ENCODE measurements at regions not wholly inside any gene's neighbourhood (a gene's known extent, or its start where the extent isn't known, plus 50 kb on each side); places are given as distances from the start of the nearest gene placed in this dataset.

- Histone ChIP-seq H3K4me1 (replicated peaks in 1 of 2) (peaks cover 0 to 17% of the 10 kb centered on the region in 2 donors), H3K36me3 (replicated peaks in 1 of 2) (no peaks in the 10 kb centered on the region), H3K27me3 (no peaks in the 10 kb centered on the region), H3K27ac (no peak overlapping the region), H3K4me3 (no peak overlapping the region), H3K9me3 (replicated peaks in 1 of 3) (no peaks in the 10 kb centered on the region)
- TF ChIP-seq, protein P1, sequence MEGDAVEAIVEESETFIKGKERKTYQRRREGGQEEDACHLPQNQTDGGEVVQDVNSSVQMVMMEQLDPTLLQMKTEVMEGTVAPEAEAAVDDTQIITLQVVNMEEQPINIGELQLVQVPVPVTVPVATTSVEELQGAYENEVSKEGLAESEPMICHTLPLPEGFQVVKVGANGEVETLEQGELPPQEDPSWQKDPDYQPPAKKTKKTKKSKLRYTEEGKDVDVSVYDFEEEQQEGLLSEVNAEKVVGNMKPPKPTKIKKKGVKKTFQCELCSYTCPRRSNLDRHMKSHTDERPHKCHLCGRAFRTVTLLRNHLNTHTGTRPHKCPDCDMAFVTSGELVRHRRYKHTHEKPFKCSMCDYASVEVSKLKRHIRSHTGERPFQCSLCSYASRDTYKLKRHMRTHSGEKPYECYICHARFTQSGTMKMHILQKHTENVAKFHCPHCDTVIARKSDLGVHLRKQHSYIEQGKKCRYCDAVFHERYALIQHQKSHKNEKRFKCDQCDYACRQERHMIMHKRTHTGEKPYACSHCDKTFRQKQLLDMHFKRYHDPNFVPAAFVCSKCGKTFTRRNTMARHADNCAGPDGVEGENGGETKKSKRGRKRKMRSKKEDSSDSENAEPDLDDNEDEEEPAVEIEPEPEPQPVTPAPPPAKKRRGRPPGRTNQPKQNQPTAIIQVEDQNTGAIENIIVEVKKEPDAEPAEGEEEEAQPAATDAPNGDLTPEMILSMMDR (IDR thresholded peaks at IDR 0.05), result no peak
- no peak for TF ChIP-seq POLR2A (IDR thresholded peaks at IDR 0.05)
- WGBS, 4 donors, result 57 to 62% (median 58%) methylated on average over 11 of the region's 11 CpGs
- intact Hi-C loops (cut with DNase I), result no loop called here
- DNase-seq, result peak in 6 of 7 donors; percentile 23 to 69 (median 48)
Measured at GRCh38 chr7:22569586-22570321, 69.8 kb upstream of the STEAP1B start.

- no peaks in the 10 kb centered on the region for H3K9me3 ChIP-seq (replicated peaks in 1 of 3)
- WGBS, 4 donors, result 80 to 85% (median 83%) methylated on average over 4 of the region's 4 CpGs
- no peaks in the 10 kb centered on the region for H3K27me3 ChIP-seq
- H3K4me1 ChIP-seq (replicated peaks in 1 of 2), result peaks cover 2 to 22% of the 10 kb centered on the region in 2 donors
- H3K36me3 ChIP-seq (replicated peaks in 1 of 2), result no peaks in the 10 kb centered on the region
- H3K4me3 ChIP-seq, result no peak overlapping the region
- no peak overlapping the region for H3K27ac ChIP-seq
- DNase-seq, result no peak
- intact Hi-C loops (cut with DNase I), result no loop called here
- TF ChIP-seq, protein P1 (IDR thresholded peaks at IDR 0.05), result no peak
- TF ChIP-seq POLR2A (IDR thresholded peaks at IDR 0.05), result no peak
Measured at GRCh38 chr7:22566592-22566991, 66.6 kb upstream of the STEAP1B start.

- H3K27me3 ChIP-seq, result no peaks in the 10 kb centered on the region
- intact Hi-C loops (cut with DNase I), result no loop called here
Measured at GRCh38 chr7:22566176-22566575, 66.2 kb upstream of the STEAP1B start.

GRCh38 chr7:22565315-22565811 lies 65.4 kb upstream of the STEAP1B start:
- 53 to 73% (median 59%) methylated on average over 1 of the region's 1 CpG for WGBS, 4 donors
- H3K27me3 ChIP-seq, result no peaks in the 10 kb centered on the region
- TF ChIP-seq POLR2A (IDR thresholded peaks at IDR 0.05), result no peak
- TF ChIP-seq, protein P1 (IDR thresholded peaks at IDR 0.05), result no peak
- intact Hi-C loops (cut with DNase I), result no loop called here
- peak overlapping the region in 1 of 5 donors; percentile 50 for H3K27ac ChIP-seq
- no peaks in the 10 kb centered on the region for H3K36me3 ChIP-seq (replicated peaks in 1 of 2)
- no peaks in the 10 kb centered on the region for H3K9me3 ChIP-seq (replicated peaks in 1 of 3)
- no peak overlapping the region for H3K4me3 ChIP-seq
- peaks cover 4 to 30% of the 10 kb centered on the region in 2 donors for H3K4me1 ChIP-seq (replicated peaks in 1 of 2)
- DNase-seq, result no peak

More at GRCh38 chr7:22566176-22566575, 66.2 kb upstream of the STEAP1B start:
- DNase-seq, result no peak
- H3K9me3 ChIP-seq (replicated peaks in 1 of 3), result no peaks in the 10 kb centered on the region
- H3K4me3 ChIP-seq, result no peak overlapping the region
- no peaks in the 10 kb centered on the region for H3K36me3 ChIP-seq (replicated peaks in 1 of 2)
- no peak for TF ChIP-seq POLR2A (IDR thresholded peaks at IDR 0.05)
- TF ChIP-seq, protein P1 (IDR thresholded peaks at IDR 0.05), result no peak
- no peak overlapping the region for H3K27ac ChIP-seq
- peaks cover 4 to 25% of the 10 kb centered on the region in 2 donors for H3K4me1 ChIP-seq (replicated peaks in 1 of 2)
- WGBS, 4 donors, result 83 to 87% (median 86%) methylated on average over 4 of the region's 4 CpGs

Measured in adrenal gland (tissue), 9 donors.